Activated CD4-positive, CD25-positive, alpha-beta regulatory T cell treated with anti-CD3 and anti-CD28 coated beads, Interleukin-2, amount 50 U/mL, for 72 hours (primary cell): ENCODE measurements at regions not wholly inside any gene's neighbourhood (a gene's known extent, or its start where the extent isn't known, plus 50 kb on each side); places are given as distances from the start of the nearest gene placed in this dataset.

ENCODE experiments used
- DNase-seq: peaks from one replicate; pipeline ENCODE4 v3.0.0; 2021

- DNase-seq, result no peak
Measured at GRCh38 chr9:107431461-107431860, 58.1 kb downstream of the KLF4 start.

DNA sequence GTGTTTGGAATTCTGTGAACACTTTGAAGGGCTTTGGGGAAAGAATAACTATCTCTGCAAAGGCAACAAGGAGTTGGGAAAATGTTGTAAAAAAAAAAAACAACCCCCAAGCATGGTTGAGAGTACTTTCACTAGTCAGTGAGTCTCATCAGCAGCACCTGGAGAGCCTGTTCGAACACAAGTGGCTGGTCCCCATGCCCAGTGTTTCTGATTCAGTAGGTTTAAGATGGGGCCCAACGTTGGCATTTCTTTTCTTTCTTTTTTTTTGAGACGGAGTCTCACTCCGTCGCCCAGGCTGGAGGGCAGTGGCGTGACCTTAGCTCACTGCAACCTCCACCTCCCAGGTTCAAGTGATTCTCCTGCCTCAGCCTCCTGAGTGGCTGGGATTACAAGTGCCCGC, 59.5 kb downstream of the KLF4 start:
- DNase-seq, result no peak

- DNase-seq, result no peak
Measured at GRCh38 chr9:107426126-107426525, 63.4 kb downstream of the KLF4 start.

DNA sequence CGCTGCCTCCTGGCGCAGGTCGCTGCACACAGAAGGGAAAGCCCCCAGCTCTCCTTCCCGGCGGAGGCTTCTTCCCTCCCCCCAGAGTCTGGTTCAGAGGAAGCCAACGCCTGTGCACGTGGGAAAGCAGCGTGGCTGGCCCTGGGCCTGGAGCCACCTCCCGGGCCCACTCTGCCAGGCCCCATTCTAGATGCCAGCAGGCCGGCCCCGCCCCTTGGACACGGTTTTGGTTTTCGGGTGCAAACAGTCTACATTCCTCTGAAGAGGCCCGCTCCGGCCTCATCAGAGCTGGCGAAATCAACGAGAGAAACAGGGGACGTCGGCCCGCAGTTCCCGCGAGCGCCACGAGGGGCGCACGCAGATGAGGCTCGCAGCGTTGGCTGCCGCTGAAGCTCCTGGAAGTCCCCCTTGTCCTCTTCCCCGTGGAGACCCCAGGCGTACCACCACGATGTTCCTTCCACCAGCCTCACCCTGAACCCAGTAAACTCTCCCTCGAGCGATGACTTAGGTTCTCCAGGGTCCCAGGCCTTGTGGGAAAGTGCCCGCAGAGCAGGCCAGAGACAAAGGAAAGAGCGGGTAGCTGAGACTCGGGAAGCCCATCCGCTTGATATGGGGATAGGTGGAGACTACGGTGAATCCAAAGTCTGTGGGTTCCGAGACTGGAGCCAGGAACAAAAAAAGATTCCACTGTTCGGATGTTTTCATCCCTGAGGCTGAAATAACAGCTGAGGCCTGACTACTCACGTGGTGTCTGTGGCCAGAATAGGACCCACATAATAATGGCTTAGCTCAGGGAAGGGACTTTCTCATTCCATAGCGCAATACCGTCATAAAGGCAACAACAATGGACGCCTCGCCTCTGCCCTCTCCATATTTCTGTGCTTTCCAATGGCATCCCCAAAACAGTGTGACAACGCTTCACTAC, 64.2 kb downstream of the KLF4 start:
- DNase-seq, result peak; percentile 71

GRCh38 chr9:107423540-107423939, 66.0 kb downstream of the KLF4 start:
- DNase-seq, result no peak

DNA sequence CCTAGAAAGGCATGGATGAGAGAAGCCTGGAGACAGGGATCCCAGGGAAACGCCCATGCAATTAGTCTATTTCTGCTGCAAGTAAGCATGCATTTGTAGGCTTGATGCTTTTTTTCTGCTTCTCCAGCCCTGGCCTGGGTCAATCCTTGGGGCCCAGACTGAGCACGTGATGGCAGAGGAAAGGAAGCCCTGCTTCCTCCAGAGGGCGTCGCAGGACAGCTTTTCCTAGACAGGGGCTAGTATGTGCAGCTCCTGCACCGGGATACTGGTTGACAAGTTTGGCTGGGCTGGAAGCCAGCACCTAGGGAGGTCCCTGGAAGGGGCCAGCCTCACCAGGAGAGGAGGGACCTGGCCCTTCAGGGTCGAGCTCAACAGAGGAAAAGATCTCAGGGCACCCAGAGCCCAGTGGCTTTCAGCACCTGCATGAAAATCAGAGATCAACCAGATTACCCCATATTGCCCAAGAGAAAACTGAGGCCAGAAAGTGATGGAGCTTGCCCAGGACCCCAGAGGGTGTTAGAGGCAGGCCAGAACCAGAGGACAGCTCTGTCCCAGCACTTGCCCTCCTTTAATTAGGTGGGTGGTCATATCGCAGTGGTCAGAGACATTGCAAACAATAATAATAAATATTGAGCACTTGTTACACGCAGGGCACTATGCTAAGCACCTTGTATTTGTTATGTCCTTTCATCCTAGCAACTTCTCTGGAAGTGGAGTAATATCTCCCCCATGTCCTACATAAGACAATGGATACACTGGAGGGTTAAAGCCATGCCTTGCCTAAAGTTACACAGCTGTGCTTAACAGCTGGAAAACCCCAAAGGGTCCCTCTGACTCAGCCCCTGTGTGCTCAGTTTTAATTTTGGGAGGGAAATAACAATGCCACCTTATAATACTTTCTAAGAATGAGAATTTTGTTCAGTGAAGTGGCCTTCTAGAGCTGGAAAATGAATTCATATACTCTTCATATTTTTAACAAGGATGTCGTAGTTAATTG, 67.1 kb downstream of the KLF4 start:
- no peak for DNase-seq

DNA sequence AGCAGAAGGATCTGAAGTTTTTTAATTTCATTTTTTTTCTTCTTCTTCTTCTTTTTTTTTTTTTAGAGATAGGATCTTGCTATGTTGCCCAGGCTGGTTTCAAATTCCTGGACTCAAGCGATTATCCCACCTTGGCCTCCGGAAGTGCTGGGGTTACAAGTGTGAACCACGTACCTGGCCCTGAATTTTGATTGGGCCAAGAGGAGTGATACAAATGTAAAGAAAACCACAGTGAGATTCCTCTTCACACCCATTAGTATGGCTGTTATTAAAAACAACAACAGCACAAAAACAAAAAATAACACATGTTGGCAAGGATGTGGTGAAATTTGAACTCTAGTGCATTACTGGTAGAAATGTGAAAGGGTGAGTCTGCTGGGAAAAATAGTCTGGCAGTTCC, 79.1 kb downstream of the KLF4 start:
- DNase-seq, result no peak

DNA sequence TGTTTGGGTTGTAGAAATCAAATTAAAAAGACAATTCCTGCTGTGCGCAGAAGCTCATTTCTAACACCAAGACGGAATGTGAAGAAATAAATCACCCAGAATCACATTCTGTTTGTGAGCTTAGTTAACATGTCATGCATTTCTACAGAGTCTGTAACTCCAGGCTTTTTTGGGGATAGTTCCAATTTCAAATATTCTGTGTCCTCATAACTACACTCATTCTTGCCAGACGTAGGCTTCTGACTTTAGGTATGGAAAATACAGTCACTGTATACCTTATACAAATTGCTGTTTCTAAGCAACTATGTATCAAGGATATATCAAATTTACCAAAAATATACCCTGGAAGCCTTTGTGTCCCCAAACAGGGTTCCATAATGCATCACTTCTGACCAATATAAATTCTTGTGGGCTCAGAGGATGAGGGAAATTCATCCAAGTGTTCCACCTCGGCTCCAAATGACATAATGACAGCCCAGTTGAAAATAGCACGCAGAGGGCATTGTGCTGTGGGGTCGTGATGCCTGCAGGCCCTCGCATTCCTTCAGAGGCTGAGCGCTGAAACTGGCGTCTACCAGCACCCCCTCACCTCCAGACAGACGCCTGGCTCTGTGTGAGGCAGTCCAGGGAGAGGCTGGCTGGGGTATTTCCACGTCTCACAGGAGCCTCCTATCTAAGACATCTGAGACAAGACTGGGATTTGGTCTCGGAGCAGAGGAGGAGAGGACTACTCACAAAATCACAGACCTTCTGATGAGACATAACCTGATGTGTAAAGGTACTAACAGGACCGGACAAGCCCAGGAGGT, 79.8 kb downstream of the KLF4 start:
- no peak for DNase-seq

- DNase-seq, result no peak
Measured at GRCh38 chr9:107407675-107408074, 81.9 kb downstream of the KLF4 start.

- no peak for DNase-seq
Measured at GRCh38 chr9:107405511-107405910, 84.1 kb downstream of the KLF4 start.

GRCh38 chr9:107404736-107405135, 84.8 kb downstream of the KLF4 start:
- no peak for DNase-seq

DNA sequence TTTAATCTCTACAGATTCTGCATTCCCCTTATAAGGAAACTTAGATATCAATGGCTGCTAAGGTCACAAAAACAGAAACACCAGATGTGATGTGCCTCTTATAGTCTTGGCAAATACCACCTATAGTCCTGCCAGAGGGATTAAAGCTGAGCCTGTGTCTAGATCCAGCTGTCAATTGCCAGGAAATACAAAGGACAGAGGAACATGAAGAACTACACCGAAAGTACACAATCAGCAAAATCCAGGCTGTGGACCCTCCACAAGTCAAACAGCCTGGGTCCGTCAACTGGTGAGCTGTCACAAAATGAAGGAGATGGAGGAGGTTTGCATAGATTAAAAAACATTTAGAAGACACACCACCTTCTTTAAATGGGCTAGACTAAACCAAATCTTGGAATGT, 85.4 kb downstream of the KLF4 start:
- no peak for DNase-seq

GRCh38 chr9:107397076-107398044, 92.2 kb downstream of the KLF4 start:
- no peak for DNase-seq

GRCh38 chr9:107394264-107394663, 95.3 kb downstream of the KLF4 start:
- no peak for DNase-seq

GRCh38 chr9:107390778-107391177, 98.8 kb downstream of the KLF4 start:
- DNase-seq, result no peak

DNA sequence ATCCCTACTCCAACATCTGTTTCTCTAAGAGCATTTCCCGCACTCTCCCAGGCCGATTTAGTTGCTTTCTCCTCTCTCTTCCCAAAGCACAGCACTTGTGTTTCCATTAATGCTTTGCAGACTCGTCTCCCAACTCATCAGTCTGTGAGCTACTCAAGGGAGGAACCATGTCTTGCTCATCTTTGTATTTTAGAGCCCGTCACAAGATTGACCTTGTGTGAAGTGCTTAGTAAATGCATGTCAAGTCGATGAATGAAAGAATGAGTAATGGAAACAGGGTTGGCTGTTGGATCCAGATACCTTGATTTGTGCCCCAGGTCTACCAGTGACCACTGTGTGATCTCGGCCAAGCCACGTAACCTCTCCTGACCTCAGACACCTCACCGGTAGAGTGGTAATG, 99.3 kb downstream of the KLF4 start:
- no peak for DNase-seq

DNA sequence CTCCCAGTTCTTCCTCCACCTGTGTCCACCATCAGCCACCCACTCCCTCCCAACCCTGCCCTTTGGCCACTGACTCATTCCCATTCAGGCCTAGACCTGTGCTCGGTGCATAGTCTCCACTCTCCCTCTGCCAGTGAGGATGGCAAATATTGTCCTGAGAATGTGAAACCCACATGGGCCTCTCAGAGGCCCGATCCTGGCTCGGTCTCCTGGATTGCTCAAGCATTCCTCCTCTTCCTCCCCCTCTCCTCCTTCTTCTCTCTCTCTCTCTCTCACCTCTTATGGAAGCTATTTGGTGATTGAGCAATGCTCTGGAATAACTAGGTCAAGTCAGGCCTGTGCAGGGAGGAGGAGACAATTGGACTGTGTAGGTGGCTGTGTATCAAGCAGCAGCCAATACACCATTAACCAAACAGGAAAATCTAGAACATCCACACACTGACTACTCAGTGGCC, 99.9 kb downstream of the KLF4 start:
- DNase-seq, result no peak

DNA sequence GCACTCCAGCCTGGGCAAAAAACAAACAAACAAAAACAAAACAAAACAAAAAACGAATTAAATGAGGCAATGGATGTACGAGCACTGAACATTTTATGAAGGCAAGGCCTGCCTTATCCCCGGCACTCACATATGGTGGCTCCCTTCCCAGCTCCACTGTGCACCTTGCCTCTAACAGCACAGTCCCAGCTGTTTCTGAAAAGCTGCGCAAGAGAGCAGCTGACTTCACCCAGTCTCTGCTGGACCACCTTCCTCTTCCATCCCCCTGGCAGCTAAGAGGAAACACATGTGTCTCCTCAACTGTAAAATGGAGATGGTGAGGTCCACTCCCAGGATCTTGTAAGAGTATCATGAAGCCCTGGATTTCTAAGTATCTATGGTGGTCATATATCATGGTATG, 100.7 kb downstream of the KLF4 start:
- DNase-seq, result no peak

DNA sequence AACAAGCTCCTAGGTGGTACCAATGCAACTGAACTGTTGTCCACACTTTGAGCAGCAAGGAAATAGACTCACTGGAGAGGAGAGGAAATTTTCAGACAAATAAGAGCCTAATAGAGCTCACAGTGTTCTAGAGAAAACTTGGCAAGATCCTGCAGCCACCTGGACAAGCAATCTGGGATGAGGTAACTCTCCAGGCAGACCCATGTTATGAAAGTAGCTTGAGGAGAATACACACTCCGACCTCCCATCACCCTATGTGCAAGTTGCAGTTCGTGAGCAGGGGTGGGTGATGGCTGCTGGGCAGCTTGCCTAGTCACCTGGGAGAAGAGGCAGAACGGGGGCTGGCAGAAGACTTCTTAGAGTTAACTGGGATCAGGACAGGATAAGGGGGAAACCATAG, 102.2 kb downstream of the KLF4 start:
- no peak for DNase-seq

DNA sequence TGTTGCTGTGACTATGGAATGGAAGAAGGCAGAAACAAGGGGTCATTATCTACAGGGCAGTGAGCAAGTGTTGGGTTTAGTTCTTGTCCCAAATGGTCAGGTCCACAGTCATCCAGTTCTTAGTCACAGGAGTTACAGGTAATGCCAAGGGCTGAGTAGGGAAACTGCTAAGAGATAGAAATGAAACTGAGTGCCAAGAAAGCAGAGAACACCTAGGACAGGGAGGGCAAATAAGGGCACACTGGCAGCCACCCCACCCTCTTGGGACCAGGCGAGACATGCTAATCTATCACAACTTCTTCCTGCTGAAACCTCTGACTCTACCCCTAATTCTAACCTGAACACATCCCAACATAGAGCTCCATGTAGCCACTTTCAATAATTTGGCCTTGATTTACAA, 103.2 kb downstream of the KLF4 start:
- no peak for DNase-seq
